ENCODE measurements at regions not wholly inside any gene's neighbourhood (a gene's known extent, or its start where the extent isn't known, plus 50 kb on each side); places are given as distances from the start of the nearest gene placed in this dataset.
"Not testable (repeated sequence)": the region's sequence is repeated elsewhere in the genome, so short reads cannot be mapped to it uniquely, and the experiment has no call there.

GRCh38 chr7:145784809-145785780 lies 331.5 kb upstream of the CNTNAP2 start:
- no peak for DNase-seq

- DNase-seq = not testable (repeated sequence)
These were observed 335.2 kb upstream of the CNTNAP2 start for GRCh38 chr7:145781388-145781787.

DNA sequence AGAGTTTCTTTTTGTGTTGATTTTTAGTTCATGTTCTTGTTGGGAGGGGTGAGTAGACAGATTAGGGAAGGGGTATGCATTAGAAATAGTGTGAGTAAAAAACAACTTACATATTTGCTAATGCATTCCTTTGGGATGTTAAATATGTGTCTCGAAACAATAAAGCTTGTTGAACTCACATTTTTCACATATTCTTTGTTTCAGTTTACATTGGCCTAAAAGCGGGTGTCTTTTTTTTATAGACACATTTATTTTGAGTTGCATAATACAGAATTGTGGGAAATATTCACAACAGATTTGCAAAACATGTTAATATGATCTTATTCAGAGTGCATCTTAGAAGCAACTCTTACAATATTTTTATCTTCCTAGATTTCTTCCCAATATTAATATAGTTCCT lies 337.5 kb upstream of the CNTNAP2 start:
- no peak for DNase-seq

GRCh38 chr7:145774777-145775176 lies 341.8 kb upstream of the CNTNAP2 start:
- no peak for DNase-seq

DNA sequence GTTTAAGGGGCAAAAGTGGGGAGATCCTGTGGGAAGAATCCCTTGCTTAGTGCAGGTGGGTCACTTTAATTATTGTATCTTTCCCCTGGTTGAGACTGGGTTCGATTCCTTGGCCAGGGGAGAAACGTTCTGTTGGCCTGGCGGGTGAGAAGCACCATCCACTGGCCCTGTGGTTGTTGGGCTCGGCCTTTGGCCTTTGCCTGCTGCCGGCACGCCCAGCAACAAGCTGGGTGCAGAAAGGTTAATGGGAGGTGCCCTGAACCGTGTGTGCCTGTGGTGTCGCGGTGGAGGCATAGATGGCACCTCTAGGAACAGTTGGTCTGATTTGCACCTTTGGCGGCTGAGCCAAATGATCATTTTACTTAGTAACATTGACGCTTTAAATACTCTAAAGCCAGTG lies 363.6 kb upstream of the CNTNAP2 start:
- DNase-seq = no peak

GRCh38 chr7:145737617-145738016 lies 379.0 kb upstream of the CNTNAP2 start:
- DNase-seq = no peak

GRCh38 chr7:145735061-145735460 lies 381.5 kb upstream of the CNTNAP2 start:
- DNase-seq = no peak

- DNase-seq = no peak
These were observed 384.1 kb upstream of the CNTNAP2 start for GRCh38 chr7:145732521-145732920.

- no peak for DNase-seq
These were observed 386.9 kb upstream of the CNTNAP2 start for GRCh38 chr7:145729691-145730090.

DNA sequence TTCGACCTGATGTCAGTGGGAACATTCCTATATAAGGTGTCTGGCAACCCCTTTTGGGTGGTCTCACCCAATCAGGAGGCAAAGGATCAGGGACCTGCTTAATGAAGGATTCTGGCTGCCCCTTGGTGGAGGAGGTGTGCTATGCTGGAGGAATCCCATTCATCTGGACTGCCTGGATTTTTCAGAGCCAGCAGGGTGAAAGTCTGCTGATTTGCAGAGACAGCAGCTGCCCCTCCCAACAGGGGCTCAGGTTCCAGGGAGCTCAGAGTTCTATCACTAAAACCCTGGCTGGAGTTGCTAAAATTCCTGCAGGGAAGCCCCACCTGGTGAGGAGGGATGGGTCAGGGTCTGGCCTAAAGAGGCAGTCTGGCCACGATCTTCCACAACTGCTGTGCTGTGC lies 398.5 kb upstream of the CNTNAP2 start:
- no peak for DNase-seq

DNA sequence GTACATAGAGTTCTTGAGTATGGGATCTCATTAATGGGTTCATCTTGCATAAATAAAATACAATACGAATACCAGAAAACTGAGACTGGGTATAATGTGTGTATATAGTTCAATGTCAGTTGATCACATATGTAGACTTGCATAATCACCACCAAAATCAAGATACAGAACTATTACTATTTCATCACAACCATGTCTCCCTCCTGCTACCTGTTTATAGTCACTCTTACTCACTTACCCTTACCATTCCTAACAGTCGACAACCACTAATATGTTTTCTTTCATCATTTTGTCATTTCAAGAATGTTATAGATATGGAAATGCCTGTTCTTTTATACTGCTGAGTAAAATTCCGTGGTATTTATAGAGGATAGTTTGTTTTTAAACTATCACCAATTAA lies 416.1 kb upstream of the CNTNAP2 start:
- DNase-seq = no peak

DNA sequence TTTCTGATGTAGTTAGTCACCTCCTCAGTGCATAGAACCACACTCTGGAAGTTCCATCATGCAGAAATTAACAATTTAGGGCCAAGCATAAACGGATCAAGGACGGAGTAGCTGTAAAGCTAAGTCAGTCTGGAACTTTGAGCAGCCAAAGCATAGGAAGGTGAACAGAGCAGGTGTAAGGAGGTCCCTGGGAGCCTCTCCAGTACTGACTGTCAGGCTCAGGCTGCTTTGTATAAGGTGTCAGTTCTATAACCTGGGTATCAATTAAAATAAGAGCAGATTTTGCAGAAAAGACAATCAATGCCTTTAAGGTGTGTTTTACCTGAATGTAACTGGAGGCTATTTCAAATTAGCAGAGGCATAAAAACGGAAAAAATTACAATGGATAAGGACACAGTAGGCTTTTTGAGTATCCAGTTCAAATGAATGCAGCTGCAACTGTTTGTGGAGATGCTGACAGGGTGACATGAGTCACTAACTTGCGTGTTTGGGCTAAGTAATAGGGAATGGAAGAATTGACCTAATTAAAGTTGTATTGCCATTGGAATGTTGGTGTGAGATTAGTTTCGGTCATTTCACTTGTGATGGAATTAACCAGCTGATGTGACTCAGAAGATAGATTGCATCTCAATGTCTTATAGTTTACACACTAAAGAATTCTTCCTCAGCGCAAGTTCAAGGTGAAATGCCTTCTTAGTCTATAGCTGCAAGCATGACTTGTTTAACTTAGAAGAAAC lies 417.9 kb upstream of the CNTNAP2 start:
- DNase-seq = no peak

GRCh38 chr7:145697412-145698107 lies 419.0 kb upstream of the CNTNAP2 start:
- DNase-seq = not testable (repeated sequence)

- DNase-seq = no peak
These were observed 420.5 kb upstream of the CNTNAP2 start for GRCh38 chr7:145696071-145696470.

GRCh38 chr7:145692237-145692950 lies 424.2 kb upstream of the CNTNAP2 start:
- DNase-seq = no peak

DNA sequence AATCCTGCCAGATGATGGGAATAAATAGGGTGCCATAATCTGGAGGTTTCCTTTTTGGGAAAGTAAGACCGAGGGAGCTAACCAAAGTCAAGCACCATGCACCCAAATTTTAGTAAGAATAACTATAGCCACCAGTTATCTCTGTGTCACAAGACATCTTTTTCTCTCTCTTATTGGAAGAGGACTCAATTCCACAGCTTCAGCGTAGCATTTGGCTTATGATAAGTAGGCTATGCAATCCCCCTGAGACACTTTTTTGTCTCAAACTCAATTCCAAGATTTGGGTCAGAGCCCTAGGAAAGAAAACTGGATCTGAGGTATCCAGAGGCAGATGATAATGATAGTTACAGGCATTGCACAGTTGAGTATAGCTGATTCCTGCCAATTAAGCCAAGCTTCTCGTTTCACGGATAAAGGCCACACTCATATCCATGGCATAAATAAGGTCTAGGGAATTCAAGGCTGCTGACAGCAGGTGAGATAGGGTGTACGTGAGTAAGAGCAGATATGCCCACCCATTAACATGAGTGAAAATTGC lies 425.2 kb upstream of the CNTNAP2 start:
- no peak for DNase-seq

DNA sequence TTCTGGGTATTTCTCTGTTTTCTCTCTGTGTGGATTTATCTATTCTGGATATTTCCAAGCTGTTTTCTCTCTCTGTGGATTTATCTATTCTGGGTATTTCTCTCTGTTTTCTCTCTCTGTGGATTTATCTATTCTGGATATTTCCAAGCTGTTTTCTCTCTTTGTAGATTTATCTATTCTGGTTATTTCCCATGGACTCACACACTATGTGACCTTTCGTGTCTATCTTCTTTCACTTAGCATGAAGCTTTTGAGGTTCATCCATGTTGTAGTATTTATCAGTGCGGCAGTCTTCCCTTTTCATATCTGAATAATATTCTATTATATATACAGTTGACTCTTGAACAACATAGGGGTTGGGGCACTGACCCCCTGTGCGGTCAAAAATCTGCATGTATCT lies 435.0 kb upstream of the CNTNAP2 start:
- no peak for DNase-seq

DNA sequence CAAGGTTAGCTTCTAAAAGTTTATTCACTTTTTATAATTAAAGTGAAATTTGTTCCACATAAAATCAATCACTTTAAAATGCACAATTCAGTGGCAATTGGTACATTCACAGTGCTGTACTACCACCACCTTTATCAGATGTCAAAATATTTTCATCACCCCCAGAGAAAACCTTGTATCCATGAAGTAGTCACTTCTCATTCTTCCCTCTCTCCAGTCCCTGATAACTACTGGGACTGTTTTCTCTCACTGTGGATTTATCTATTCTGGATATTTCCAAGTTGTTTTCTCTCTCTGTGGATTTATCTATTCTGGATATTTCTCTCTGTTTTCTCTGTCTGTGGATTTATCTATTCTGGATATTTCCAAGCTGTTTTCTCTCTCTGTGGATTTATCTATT lies 435.4 kb upstream of the CNTNAP2 start:
- DNase-seq = no peak

DNA sequence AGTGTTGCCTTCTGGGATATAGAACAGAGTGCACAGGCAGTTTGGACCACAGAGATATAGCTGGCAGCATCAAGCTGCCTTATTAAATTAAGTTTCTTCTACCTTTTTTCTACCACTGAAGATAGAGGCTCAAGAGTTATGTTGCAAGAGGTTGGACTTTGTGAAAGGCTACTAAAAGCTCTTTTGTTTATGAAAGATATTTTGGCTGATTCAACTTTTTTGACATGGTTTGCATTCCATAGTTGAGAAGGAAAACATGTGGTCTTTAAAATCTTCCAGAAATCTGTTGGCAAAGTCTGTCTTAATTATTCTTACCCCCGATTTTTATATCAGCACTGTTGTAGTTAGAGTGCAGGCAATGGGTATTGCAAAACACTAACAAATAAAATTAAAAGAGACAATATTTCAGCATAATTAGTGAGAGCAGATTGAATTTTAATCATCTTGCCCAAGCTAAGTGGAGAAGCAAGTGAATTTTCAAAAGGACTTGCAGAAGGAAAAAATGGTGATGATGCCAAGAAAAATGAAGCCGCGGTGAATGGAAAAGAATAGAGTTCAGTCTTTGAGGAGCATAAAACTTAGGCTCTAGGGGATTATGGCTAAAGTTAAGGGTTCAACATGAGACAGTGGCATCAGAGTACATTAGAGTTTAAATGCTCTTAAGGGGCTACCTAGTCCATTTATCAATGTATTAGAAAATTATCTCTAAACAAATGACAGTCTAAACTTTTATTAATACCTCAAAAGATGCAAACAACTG lies 450.9 kb upstream of the CNTNAP2 start:
- DNase-seq = no peak

DNA sequence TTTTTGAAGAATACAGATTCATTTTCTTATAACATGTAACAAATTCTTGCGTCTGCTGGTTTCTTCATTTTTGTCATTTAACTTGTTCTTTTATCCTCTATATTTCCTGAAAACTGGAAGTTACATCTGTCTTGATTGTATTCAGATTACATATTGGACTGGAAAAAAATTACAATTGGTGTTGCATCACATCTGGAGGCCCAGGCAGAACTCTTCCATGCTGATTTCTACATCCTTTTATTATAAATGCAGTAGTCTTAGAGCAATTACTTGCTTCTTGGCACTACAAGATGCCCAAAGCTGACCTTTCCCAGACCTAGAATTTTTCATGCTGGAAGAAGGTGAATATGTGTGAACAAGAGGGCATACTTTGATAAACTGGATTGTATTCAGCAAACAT lies 460.9 kb upstream of the CNTNAP2 start:
- DNase-seq = no peak

GRCh38 chr7:145645135-145645515 lies 471.5 kb upstream of the CNTNAP2 start:
- DNase-seq = no peak
